CD14-positive monocyte (primary cell): ENCODE measurements at regions not wholly inside any gene's neighbourhood (a gene's known extent, or its start where the extent isn't known, plus 50 kb on each side); places are given as distances from the start of the nearest gene placed in this dataset.

Experiments used
- DNase-seq, 3 donors: peaks; one replicate each; pipeline ENCODE4 v3.0.0-alpha.2; 2011 to 2022
- H2AFZ ChIP-seq: 2 replicates; pipeline ENCODE4 v1.6.0; 2012; ENCODE audit warnings: mild to moderate bottlenecking, low read depth, low read length, inconsistent platforms; ENCODE audit not compliant: insufficient read depth, poor library complexity, severe bottlenecking
- H3K27ac ChIP-seq, 2 donors: 1 replicate in 1 of 2; 2 replicates in 1 of 2; pipeline ENCODE4 v1.5.1; 2012 to 2013; ENCODE audit warnings: low read length in 2 of 2, control low read depth in 1 of 2, inconsistent platforms in 1 of 2, low read depth in 1 of 2, mild to moderate bottlenecking in 1 of 2
- H3K27me3 ChIP-seq, 2 donors: one replicate each; pipeline versions ENCODE4 v1.6.0 to v1.6.1; 2011 to 2013; ENCODE audit warnings: low read length in 2 of 2; ENCODE audit not compliant: control insufficient read depth in 2 of 2, insufficient read depth in 2 of 2
- H3K36me3 ChIP-seq, 2 donors: replicated peaks in 1 of 2; 1 replicate in 1 of 2; 2 replicates in 1 of 2; pipeline versions ENCODE4 v1.5.1 to v1.6.1; 2012 to 2013; ENCODE audit warnings: low read length in 2 of 2, control low read depth in 1 of 2, inconsistent platforms in 1 of 2, mild to moderate bottlenecking in 1 of 2; ENCODE audit not compliant: insufficient read depth in 2 of 2, control insufficient read depth in 1 of 2
- H3K4me1 ChIP-seq, 2 donors: 1 replicate in 1 of 2; 2 replicates in 1 of 2; pipeline versions ENCODE4 v1.5.1 to v1.6.1; 2012 to 2013; ENCODE audit warnings: low read length in 2 of 2, control low read depth in 1 of 2, inconsistent platforms in 1 of 2, mild to moderate bottlenecking in 1 of 2, moderate library complexity in 1 of 2; ENCODE audit not compliant: insufficient read depth in 2 of 2, control insufficient read depth in 1 of 2
- H3K4me2 ChIP-seq: replicated peaks from 2 replicates; pipeline ENCODE3; 2012; ENCODE audit warnings: low read length, moderate library complexity, mild to moderate bottlenecking; ENCODE audit not compliant: poor library complexity, severe bottlenecking; ENCODE audit errors: extremely low read depth
- H3K4me3 ChIP-seq, 3 experiments: fragments of 200-600 bp in 1 of 3; sonication (generic) in 1 of 3; replicated peaks in 1 of 3; 1 replicate in 2 of 3; 2 replicates in 1 of 3; pipeline ENCODE4 v1.5.1; 2011 to 2013; ENCODE audit warnings: low read length in 3 of 3, mild to moderate bottlenecking in 3 of 3, control low read depth in 2 of 3, low read depth in 2 of 3, inconsistent platforms in 1 of 3, moderate library complexity in 1 of 3
- H3K79me2 ChIP-seq: 2 replicates; pipeline ENCODE4 v1.6.0; 2012; ENCODE audit warnings: mild to moderate bottlenecking, control low read depth, inconsistent platforms, low read length, moderate library complexity; ENCODE audit not compliant: insufficient read depth
- H3K9ac ChIP-seq: 2 replicates; pipeline ENCODE4 v1.6.0; 2017; ENCODE audit warnings: low read length, mild to moderate bottlenecking; ENCODE audit not compliant: insufficient read depth, poor library complexity, severe bottlenecking
- H3K9me3 ChIP-seq, 2 donors: replicated peaks in 1 of 2; 1 replicate in 1 of 2; 2 replicates in 1 of 2; pipeline versions ENCODE4 v1.5.1 to v1.6.1; 2012 to 2013; ENCODE audit warnings: low read length in 2 of 2, control low read depth in 1 of 2; ENCODE audit not compliant: control insufficient read depth in 1 of 2, insufficient read depth in 1 of 2
- H4K20me1 ChIP-seq: 2 replicates; pipeline ENCODE4 v1.6.0; 2012; ENCODE audit warnings: mild to moderate bottlenecking, low read length, control low read depth, moderate library complexity; ENCODE audit not compliant: insufficient read depth
- H3K27ac Mint-ChIP-seq, 7 donors: one replicate each; pipeline ENCODE4 v1.8.0; 2020; ENCODE audit warnings: mild to moderate bottlenecking in 7 of 7, mixed read lengths in 7 of 7, moderate library complexity in 6 of 7, inconsistent platforms in 2 of 7
- H3K27me3 Mint-ChIP-seq, 3 donors: one replicate each; pipeline ENCODE4 v1.8.0; 2021 to 2022; ENCODE audit warnings: low read depth in 3 of 3, mild to moderate bottlenecking in 3 of 3, mixed read lengths in 3 of 3, moderate library complexity in 3 of 3, inconsistent platforms in 1 of 3
- H3K36me3 Mint-ChIP-seq, 2 donors: one replicate each; pipeline ENCODE4 v1.8.0; 2020; ENCODE audit warnings: mixed read lengths in 2 of 2, inconsistent platforms in 1 of 2, mild to moderate bottlenecking in 1 of 2
- H3K4me1 Mint-ChIP-seq: one replicate; pipeline ENCODE4 v1.8.0; 2020; ENCODE audit warnings: mild to moderate bottlenecking, mixed read lengths
- H3K4me3 Mint-ChIP-seq, 2 donors: one replicate each; pipeline ENCODE4 v1.8.0; 2020; ENCODE audit warnings: mild to moderate bottlenecking in 2 of 2, mixed read lengths in 2 of 2, moderate library complexity in 1 of 2
- H3K9me3 Mint-ChIP-seq, 7 donors: one replicate each; pipeline ENCODE4 v1.8.0; 2020 to 2022; ENCODE audit warnings: mixed read lengths in 7 of 7, mild to moderate bottlenecking in 6 of 7, moderate library complexity in 6 of 7, inconsistent platforms in 2 of 7
- WGBS: methylation state at CpG from one replicate; pipeline ENCODE4 v1.1.5; 2013; ENCODE audit warnings: missing lambda C conversion rate; ENCODE audit not compliant: insufficient coverage; 5-methylcytosine and 5-hydroxymethylcytosine counted together
- intact Hi-C, 2 donors: fragments of 100-400 bp; cut with micrococcal nuclease; formaldehyde crosslinking; loops; one replicate each; pipeline versions ENCODE4 v1.15.0 to v1.15.1; 2023
- TF ChIP-seq, protein P1 (sequence below): fragments of 200-600 bp; IDR thresholded peaks from one replicate; pipeline ENCODE4 v1.8.0; 2022; ENCODE audit warnings: antibody characterized with exemption, mild to moderate bottlenecking

DNA sequence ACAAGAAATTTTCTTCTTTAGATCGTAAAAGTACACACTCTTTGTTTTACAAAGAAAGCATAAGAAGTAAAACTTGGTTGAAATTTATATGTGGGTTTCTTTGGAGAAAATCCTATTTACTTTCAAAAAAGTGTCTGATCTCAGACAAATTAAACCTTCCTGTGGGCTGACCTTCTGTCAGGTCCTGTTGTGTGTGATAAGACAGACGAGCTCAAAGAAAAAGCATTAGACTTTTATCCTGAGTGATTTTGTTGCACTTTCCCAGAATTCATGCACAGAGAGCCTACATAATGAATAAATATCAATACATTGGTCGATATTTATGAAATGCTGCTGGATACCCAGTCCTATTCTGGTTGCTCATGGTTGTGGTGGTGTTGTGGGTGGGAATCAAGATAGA is 302.1 kb upstream of the SYNCRIP start:
- no peaks in the 10 kb centered on the region for H3K79me2 ChIP-seq
- H3K4me3 ChIP-seq: no peak overlapping the region
- DNase-seq: no peak
- Mint-ChIP-seq H3K9me3 (peaks cover 0 to 8% (median 3%) of the 10 kb centered on the region in 7 donors), H3K27ac (no peak overlapping the region), H3K36me3 (no peaks in the 10 kb centered on the region), H3K27me3 (peaks cover 0 to 1% (median 0%) of the 10 kb centered on the region in 3 donors), H3K4me3 (no peak overlapping the region), H3K4me1 (no peaks in the 10 kb centered on the region)
- H3K4me1 ChIP-seq: no peaks in the 10 kb centered on the region
- H3K9me3 ChIP-seq: no peaks in the 10 kb centered on the region
- no peak overlapping the region for H3K4me2 ChIP-seq
- intact Hi-C loops: no loop called here
- no CpG with 5 or more reads among the region's 3 CpGs for WGBS
- H3K9ac ChIP-seq: no peak overlapping the region
- TF ChIP-seq, protein P1, sequence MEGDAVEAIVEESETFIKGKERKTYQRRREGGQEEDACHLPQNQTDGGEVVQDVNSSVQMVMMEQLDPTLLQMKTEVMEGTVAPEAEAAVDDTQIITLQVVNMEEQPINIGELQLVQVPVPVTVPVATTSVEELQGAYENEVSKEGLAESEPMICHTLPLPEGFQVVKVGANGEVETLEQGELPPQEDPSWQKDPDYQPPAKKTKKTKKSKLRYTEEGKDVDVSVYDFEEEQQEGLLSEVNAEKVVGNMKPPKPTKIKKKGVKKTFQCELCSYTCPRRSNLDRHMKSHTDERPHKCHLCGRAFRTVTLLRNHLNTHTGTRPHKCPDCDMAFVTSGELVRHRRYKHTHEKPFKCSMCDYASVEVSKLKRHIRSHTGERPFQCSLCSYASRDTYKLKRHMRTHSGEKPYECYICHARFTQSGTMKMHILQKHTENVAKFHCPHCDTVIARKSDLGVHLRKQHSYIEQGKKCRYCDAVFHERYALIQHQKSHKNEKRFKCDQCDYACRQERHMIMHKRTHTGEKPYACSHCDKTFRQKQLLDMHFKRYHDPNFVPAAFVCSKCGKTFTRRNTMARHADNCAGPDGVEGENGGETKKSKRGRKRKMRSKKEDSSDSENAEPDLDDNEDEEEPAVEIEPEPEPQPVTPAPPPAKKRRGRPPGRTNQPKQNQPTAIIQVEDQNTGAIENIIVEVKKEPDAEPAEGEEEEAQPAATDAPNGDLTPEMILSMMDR: no peak
- H3K36me3 ChIP-seq: no peaks in the 10 kb centered on the region
- H4K20me1 ChIP-seq: no peaks in the 10 kb centered on the region
- H3K27me3 ChIP-seq: no peaks in the 10 kb centered on the region
- no peak overlapping the region for H3K27ac ChIP-seq
- H2AFZ ChIP-seq: no peak overlapping the region

DNA sequence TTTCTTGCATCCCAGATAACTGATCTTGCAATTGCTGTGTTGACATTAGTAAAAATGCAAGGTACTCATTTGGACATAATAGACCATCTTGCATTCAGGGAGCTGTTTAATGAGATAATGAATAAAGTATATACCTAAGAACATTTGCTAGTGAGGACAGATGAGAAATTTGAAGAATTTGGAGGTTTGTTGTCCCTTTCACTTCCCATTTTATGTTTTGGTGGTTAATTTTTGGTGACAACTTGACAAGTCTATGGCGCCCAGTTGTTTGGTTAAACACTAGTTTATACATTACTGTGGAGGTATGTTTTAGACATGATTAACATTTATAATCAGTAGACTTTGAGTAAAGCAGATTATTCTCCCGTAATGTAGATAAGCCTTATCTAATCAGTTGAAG is 300.2 kb upstream of the SYNCRIP start:
- intact Hi-C loops: no loop called here
- Mint-ChIP-seq H3K27me3 (peaks cover 0 to 1% (median 0%) of the 10 kb centered on the region in 3 donors), H3K4me3 (no peak overlapping the region), H3K4me1 (no peaks in the 10 kb centered on the region), H3K36me3 (no peaks in the 10 kb centered on the region), H3K9me3 (peaks cover 0 to 10% (median 2%) of the 10 kb centered on the region in 7 donors), H3K27ac (no peak overlapping the region)
- no CpG with 5 or more reads among the region's 2 CpGs for WGBS
- Histone ChIP-seq H3K4me2 (no peak overlapping the region), H3K27ac (no peak overlapping the region), H3K27me3 (no peaks in the 10 kb centered on the region), H3K4me3 (no peak overlapping the region), H3K36me3 (no peaks in the 10 kb centered on the region), H4K20me1 (no peaks in the 10 kb centered on the region), H3K9ac (no peak overlapping the region), H3K4me1 (no peaks in the 10 kb centered on the region), H3K79me2 (no peaks in the 10 kb centered on the region), H3K9me3 (no peaks in the 10 kb centered on the region), H2AFZ (no peak overlapping the region)
- TF ChIP-seq, protein P1: no peak
- no peak for DNase-seq
